PC-3 (cell line): ENCODE measurements at regions not wholly inside any gene's neighbourhood (a gene's known extent, or its start where the extent isn't known, plus 50 kb on each side); places are given as distances from the start of the nearest gene placed in this dataset.

Experiments used
- CTCF ChIP-seq: fragments of 300-600 bp; sonication (generic); conservative IDR thresholded peaks from 2 replicates; pipeline ENCODE4 v1.5.1; 2017; ENCODE audit warnings: antibody characterized with exemption, low read depth, mild to moderate bottlenecking, low read length
- EZH2 ChIP-seq: fragments of 300-600 bp; sonication (generic); IDR thresholded peaks from one replicate; pipeline ENCODE4 v1.6.1; 2017; ENCODE audit warnings: antibody characterized with exemption, mild to moderate bottlenecking, low read length; ENCODE audit not compliant: unreplicated experiment
- EZH2phosphoT487 ChIP-seq: fragments of 300-600 bp; sonication (generic); IDR thresholded peaks from 2 replicates; pipeline ENCODE4 v1.6.1; 2018; ENCODE audit warnings: mild to moderate bottlenecking, antibody characterized with exemption, low read length, borderline replicate concordance

- TF ChIP-seq EZH2 = no peak
- no peak for TF ChIP-seq CTCF
- no peak for TF ChIP-seq EZH2phosphoT487
Observed at GRCh38 chr12:102638777-102639176, 158.4 kb upstream of the IGF1 start.
